GM12878 (cell line): ENCODE measurements at regions not wholly inside any gene's neighbourhood (a gene's known extent, or its start where the extent isn't known, plus 50 kb on each side); places are given as distances from the start of the nearest gene placed in this dataset.

Experiments
- CREB1 ChIP-seq: IDR thresholded peaks from 2 replicates; pipeline ENCODE4 v1.6.1; 2012; ENCODE audit warnings: low read depth, mild to moderate bottlenecking, inconsistent platforms
- JUND ChIP-seq: IDR thresholded peaks from 2 replicates; pipeline ENCODE4 v1.6.1; 2012; ENCODE audit warnings: low read depth, mild to moderate bottlenecking, low read length, improper control_type of control experiment, moderate library complexity

- TF ChIP-seq CREB1 (no peak), JUND (no peak)
These were observed 96.4 kb upstream of the FMN2 start for GRCh38 chr1:239995281-239995680.
